ENCODE measurements at regions not wholly inside any gene's neighbourhood (a gene's known extent, or its start where the extent isn't known, plus 50 kb on each side); places are given as distances from the start of the nearest gene placed in this dataset.

GRCh38 chr6:147733686-147734085 lies 225.2 kb downstream of the SAMD5 start:
- Histone ChIP-seq H3F3A (ENCODE audit: low read length, unreplicated experiment) (no peaks in the 10 kb centered on the region), H3K4me2 (ENCODE audit: low read length) (no peak overlapping the region), H3K27me3 (ENCODE audit: low read length) (no peaks in the 10 kb centered on the region), H3K4me1 (ENCODE audit: insufficient read depth, low read length) (no peaks in the 10 kb centered on the region), H3K9me3 (ENCODE audit: low read length) (no peaks in the 10 kb centered on the region), H3K27ac (ENCODE audit: low read length) (no peak overlapping the region), H3K9ac (ENCODE audit: low read length) (no peak overlapping the region), H4K20me1 (ENCODE audit: low read length) (no peaks in the 10 kb centered on the region), H3K4me3 (ENCODE audit: low read length) (no peak overlapping the region), H3K79me2 (ENCODE audit: low read length) (no peaks in the 10 kb centered on the region), H2AFZ (ENCODE audit: low read length) (no peak overlapping the region), H3K36me3 (ENCODE audit: low read depth, low read length) (no peaks in the 10 kb centered on the region), H3K9me2 (replicated peaks; ENCODE audit: low read length) (no peaks in the 10 kb centered on the region)
- ChIA-PET POLR2A (ENCODE audit: unreplicated experiment) (no interaction called here), CTCF (no interaction called here)
- no TSS peak for BruUV-seq (replicated peaks)
- DNase-seq (no peak), ATAC-seq (no peak)
- intact Hi-C loops (cut with micrococcal nuclease): no loop called here
- no peak for TF ChIP-seq EZH2phosphoT487 (IDR thresholded peaks at IDR 0.05; ENCODE audit: borderline replicate concordance, low read length)
- no peak for TF ChIP-seq CTCF (conservative IDR thresholded peaks at IDR 0.05; ENCODE audit: low read depth, low read length)
- TF ChIP-seq EZH2 (IDR thresholded peaks at IDR 0.05; ENCODE audit: low read length, unreplicated experiment): no peak

- no peak overlapping the region for H3K9ac ChIP-seq (ENCODE audit: low read length)
- no peaks in the 10 kb centered on the region for H3K9me2 ChIP-seq (replicated peaks; ENCODE audit: low read length)
- no peaks in the 10 kb centered on the region for H3K79me2 ChIP-seq (ENCODE audit: low read length)
- ChIA-PET POLR2A (ENCODE audit: unreplicated experiment) (no interaction called here), CTCF (no interaction called here)
- H3F3A ChIP-seq (ENCODE audit: low read length, unreplicated experiment): no peaks in the 10 kb centered on the region
- H4K20me1 ChIP-seq (ENCODE audit: low read length): no peaks in the 10 kb centered on the region
- H3K9me3 ChIP-seq (ENCODE audit: low read length): no peaks in the 10 kb centered on the region
- H3K27ac ChIP-seq (ENCODE audit: low read length): no peak overlapping the region
- H3K4me1 ChIP-seq (ENCODE audit: insufficient read depth, low read length): no peaks in the 10 kb centered on the region
- no peak for TF ChIP-seq EZH2 (IDR thresholded peaks at IDR 0.05; ENCODE audit: low read length, unreplicated experiment)
- no peak for TF ChIP-seq EZH2phosphoT487 (IDR thresholded peaks at IDR 0.05; ENCODE audit: borderline replicate concordance, low read length)
- TF ChIP-seq CTCF (conservative IDR thresholded peaks at IDR 0.05; ENCODE audit: low read depth, low read length): no peak
- DNase-seq (no peak), ATAC-seq (no peak)
- H3K27me3 ChIP-seq (ENCODE audit: low read length): no peaks in the 10 kb centered on the region
- H2AFZ ChIP-seq (ENCODE audit: low read length): no peak overlapping the region
- no peaks in the 10 kb centered on the region for H3K36me3 ChIP-seq (ENCODE audit: low read depth, low read length)
- no peak overlapping the region for H3K4me3 ChIP-seq (ENCODE audit: low read length)
- H3K4me2 ChIP-seq (ENCODE audit: low read length): no peak overlapping the region
- no TSS peak for BruUV-seq (replicated peaks)
- intact Hi-C loops (cut with micrococcal nuclease): no loop called here
Observed at GRCh38 chr6:147734151-147734550, 225.7 kb downstream of the SAMD5 start.

- H3K27ac ChIP-seq (ENCODE audit: low read length): no peak overlapping the region
- H3K27me3 ChIP-seq (ENCODE audit: low read length): no peaks in the 10 kb centered on the region
- TF ChIP-seq EZH2 (IDR thresholded peaks at IDR 0.05; ENCODE audit: low read length, unreplicated experiment) (no peak), EZH2phosphoT487 (IDR thresholded peaks at IDR 0.05; ENCODE audit: borderline replicate concordance, low read length) (no peak), CTCF (conservative IDR thresholded peaks at IDR 0.05; ENCODE audit: low read depth, low read length) (no peak)
- H4K20me1 ChIP-seq (ENCODE audit: low read length): no peaks in the 10 kb centered on the region
- CTCF ChIA-PET: no interaction called here
- H3K79me2 ChIP-seq (ENCODE audit: low read length): no peaks in the 10 kb centered on the region
- H3F3A ChIP-seq (ENCODE audit: low read length, unreplicated experiment): no peaks in the 10 kb centered on the region
- no peaks in the 10 kb centered on the region for H3K4me1 ChIP-seq (ENCODE audit: insufficient read depth, low read length)
- no peaks in the 10 kb centered on the region for H3K9me3 ChIP-seq (ENCODE audit: low read length)
- no peaks in the 10 kb centered on the region for H3K36me3 ChIP-seq (ENCODE audit: low read depth, low read length)
- no peak overlapping the region for H2AFZ ChIP-seq (ENCODE audit: low read length)
- no peak overlapping the region for H3K9ac ChIP-seq (ENCODE audit: low read length)
- DNase-seq (no peak), ATAC-seq (no peak)
- no peak overlapping the region for H3K4me2 ChIP-seq (ENCODE audit: low read length)
- intact Hi-C loops (cut with micrococcal nuclease): no loop called here
- no TSS peak for BruUV-seq (replicated peaks)
- H3K4me3 ChIP-seq (ENCODE audit: low read length): no peak overlapping the region
- POLR2A ChIA-PET (ENCODE audit: unreplicated experiment): no interaction called here
- H3K9me2 ChIP-seq (replicated peaks; ENCODE audit: low read length): no peaks in the 10 kb centered on the region
Observed at GRCh38 chr6:147735924-147736323, 227.4 kb downstream of the SAMD5 start.

Measured in PC-3 (cell line).